Stimulated activated CD8-positive, alpha-beta memory T cell treated with anti-CD3 and anti-CD28 coated beads, Interleukin-12 subunit alpha, Interleukin-12 subunit beta, amount 100 ng/mL, for 1 hour (primary cell): ENCODE measurements at regions not wholly inside any gene's neighbourhood (a gene's known extent, or its start where the extent isn't known, plus 50 kb on each side); places are given as distances from the start of the nearest gene placed in this dataset.
"Not testable (repeated sequence)": the region's sequence is repeated elsewhere in the genome, so short reads cannot be mapped to it uniquely, and the experiment has no call there.

Experiments used
- DNase-seq: peaks from one replicate; pipeline ENCODE4 v3.0.0-alpha.2; 2020; ENCODE audit warnings: low read depth

- DNase-seq, result not testable (repeated sequence)
Observed at GRCh38 chr6:147651-148050, 144.6 kb upstream of the DUSP22 start.

- DNase-seq, result not testable (repeated sequence)
Observed at GRCh38 chr6:148051-148984, 144.0 kb upstream of the DUSP22 start.

GRCh38 chr6:150147-150546, 142.1 kb upstream of the DUSP22 start:
- not testable (repeated sequence) for DNase-seq

GRCh38 chr6:152436-152835, 139.9 kb upstream of the DUSP22 start:
- not testable (repeated sequence) for DNase-seq

GRCh38 chr6:153026-153425, 139.3 kb upstream of the DUSP22 start:
- DNase-seq, result not testable (repeated sequence)

- DNase-seq, result not testable (repeated sequence)
Observed at GRCh38 chr6:153867-154266, 138.4 kb upstream of the DUSP22 start.

GRCh38 chr6:154321-155092, 137.8 kb upstream of the DUSP22 start:
- not testable (repeated sequence) for DNase-seq

GRCh38 chr6:156010-156409, 136.3 kb upstream of the DUSP22 start:
- no peak for DNase-seq

- not testable (repeated sequence) for DNase-seq
Observed at GRCh38 chr6:156441-157140, 135.7 kb upstream of the DUSP22 start.

GRCh38 chr6:157176-157575, 135.1 kb upstream of the DUSP22 start:
- not testable (repeated sequence) for DNase-seq

GRCh38 chr6:161657-162056, 130.6 kb upstream of the DUSP22 start:
- DNase-seq, result not testable (repeated sequence)

- DNase-seq, result no peak
Observed at GRCh38 chr6:164720-165119, 127.6 kb upstream of the DUSP22 start.

GRCh38 chr6:165263-165662, 127.0 kb upstream of the DUSP22 start:
- DNase-seq, result no peak

GRCh38 chr6:165906-166305, 126.4 kb upstream of the DUSP22 start:
- no peak for DNase-seq

GRCh38 chr6:168865-169455, 123.3 kb upstream of the DUSP22 start:
- DNase-seq, result no peak

GRCh38 chr6:174036-174435, 118.3 kb upstream of the DUSP22 start:
- no peak for DNase-seq

GRCh38 chr6:175680-176079, 116.6 kb upstream of the DUSP22 start:
- DNase-seq, result no peak

GRCh38 chr6:176766-177165, 115.5 kb upstream of the DUSP22 start:
- no peak for DNase-seq

GRCh38 chr6:178119-178518, 114.2 kb upstream of the DUSP22 start:
- no peak for DNase-seq

- DNase-seq, result not testable (repeated sequence)
Observed at GRCh38 chr6:178929-179328, 113.4 kb upstream of the DUSP22 start.

GRCh38 chr6:179340-179950, 112.8 kb upstream of the DUSP22 start:
- no peak for DNase-seq
